HCT116 (cell line): ENCODE measurements at regions not wholly inside any gene's neighbourhood (a gene's known extent, or its start where the extent isn't known, plus 50 kb on each side); places are given as distances from the start of the nearest gene placed in this dataset.

Experiments
- ATAC-seq: fragments of 200-7000 bp; cut with Tn5 transposase; 2 replicates; pipeline ENCODE4 v1.9.1; 2020; ENCODE audit warnings: mild to moderate bottlenecking, moderate library complexity
- BruUV-seq: library from RNA; stranded (reverse); fragments of 400-500 nt; replicated peaks from 2 replicates; lab custom pipeline; 2021; lab: Mats Ljungman, UMichigan
- CTCF ChIA-PET: fragments of 300-600 bp; sonication (Branson Sonifier 250); formaldehyde crosslinking; loops from one replicate; lab custom pipeline; 2021; ENCODE audit warnings: antibody characterized with exemption; lab: Charles Lee
- POLR2A ChIA-PET: fragments of 300-600, 350-600 bp; sonication (Branson Sonifier 250); formaldehyde crosslinking; loops from one replicate; lab custom pipeline; 2021; ENCODE audit warnings: antibody characterized with exemption; lab: Charles Lee
- RAD21 ChIA-PET, 2 experiments: fragments of 300-600 bp; sonication (Branson Sonifier 250); formaldehyde crosslinking; loops; one replicate each; lab custom pipeline; 2023; ENCODE audit warnings: low total read pairs in 2 of 2; ENCODE audit not compliant: uncharacterized antibody in 2 of 2, unreplicated experiment in 2 of 2, low non-redundant PET in 1 of 2; lab: Charles Lee
- DNase-seq: peaks from one replicate; pipeline ENCODE4 v3.0.0-alpha.2; 2010; ENCODE audit warnings: low read depth, low spot score
- H2AFZ ChIP-seq: fragments of 200-600 bp; shearing (Covaris generic), sonication (generic); 2 replicates; pipeline ENCODE4 v1.6.1; 2017; ENCODE audit warnings: low read depth, mixed run types, mixed read lengths, antibody characterized with exemption, low read length; ENCODE audit not compliant: poor library complexity, severe bottlenecking
- H3K27ac ChIP-seq: 2 replicates; pipeline ENCODE4 v1.5.1; 2012; ENCODE audit warnings: low read depth, low read length
- H3K27me3 ChIP-seq: fragments of 200-600 bp; sonication (generic); 2 replicates; pipeline ENCODE4 v1.6.1; 2016; ENCODE audit warnings: mixed run types, low read length, mixed read lengths; ENCODE audit not compliant: insufficient read depth
- H3K36me3 ChIP-seq, 2 experiments: fragments of 200-500 bp in 1 of 2; fragments of 200-600 bp in 1 of 2; sonication (Bioruptor generic) in 1 of 2; sonication (generic) in 1 of 2; 2 replicates each; pipeline versions ENCODE4 v1.5.1 to v1.6.1; 2014 to 2016; ENCODE audit warnings: low read length in 2 of 2, inconsistent platforms in 1 of 2, mixed read lengths in 1 of 2, mixed run types in 1 of 2; ENCODE audit not compliant: insufficient read depth in 2 of 2, control insufficient read depth in 1 of 2
- H3K4me1 ChIP-seq, 2 experiments: fragments of 200-600 bp in 1 of 2; sonication (generic) in 1 of 2; 2 replicates each; pipeline versions ENCODE4 v1.5.1 to v1.6.1; 2012 to 2017; ENCODE audit warnings: low read length in 2 of 2, inconsistent platforms in 1 of 2, mild to moderate bottlenecking in 1 of 2, mixed read lengths in 1 of 2, mixed run types in 1 of 2, moderate library complexity in 1 of 2; ENCODE audit not compliant: insufficient read depth in 2 of 2, control insufficient read depth in 1 of 2
- H3K4me2 ChIP-seq: fragments of 200-600 bp; sonication (generic); 2 replicates; pipeline ENCODE4 v1.6.1; 2017; ENCODE audit warnings: mixed run types, low read length, mixed read lengths
- H3K4me3 ChIP-seq, 2 experiments: fragments of 200-600 bp in 1 of 2; sonication (generic) in 1 of 2; replicated peaks in 1 of 2; 2 replicates each; pipeline ENCODE4 v1.5.1; 2011 to 2016; ENCODE audit warnings: low read length in 2 of 2, control low read depth in 1 of 2, low read depth in 1 of 2, mild to moderate bottlenecking in 1 of 2, mixed read lengths in 1 of 2, mixed run types in 1 of 2
- H3K79me2 ChIP-seq: fragments of 200-600 bp; sonication (generic); 2 replicates; pipeline ENCODE4 v1.6.1; 2017; ENCODE audit warnings: mild to moderate bottlenecking, mixed run types, low read length, moderate library complexity, mixed read lengths; ENCODE audit not compliant: insufficient read depth
- H3K9ac ChIP-seq: fragments of 200-600 bp; sonication (generic); 2 replicates; pipeline ENCODE4 v1.6.1; 2016; ENCODE audit warnings: low read length, mixed read lengths
- H3K9me2 ChIP-seq: fragments of 200-600 bp; sonication (generic), shearing (Covaris generic); 2 replicates; pipeline ENCODE4 v1.6.1; 2017; ENCODE audit warnings: mixed run types, mild to moderate bottlenecking, moderate library complexity; ENCODE audit not compliant: insufficient read depth
- H3K9me3 ChIP-seq, 2 experiments: fragments of 200-500 bp in 1 of 2; fragments of 200-600 bp in 1 of 2; sonication (Bioruptor generic) in 1 of 2; sonication (generic) in 1 of 2; 2 replicates each; pipeline ENCODE4 v1.6.1; 2014 to 2017; ENCODE audit warnings: low read length in 2 of 2, mixed read lengths in 2 of 2, inconsistent platforms in 1 of 2, low read depth in 1 of 2, mild to moderate bottlenecking in 1 of 2, mixed run types in 1 of 2, moderate library complexity in 1 of 2; ENCODE audit not compliant: control insufficient read depth in 1 of 2, insufficient read depth in 1 of 2
- H4K20me1 ChIP-seq: fragments of 200-600 bp; sonication (generic), shearing (Covaris generic); 2 replicates; pipeline ENCODE4 v1.6.1; 2017; ENCODE audit warnings: mixed run types, mild to moderate bottlenecking, moderate library complexity; ENCODE audit not compliant: insufficient read depth
- CBX3 ChIP-seq: IDR thresholded peaks from 2 replicates; pipeline ENCODE4 v1.6.1; 2012; ENCODE audit warnings: low read depth
- CEBPB ChIP-seq: IDR thresholded peaks from 2 replicates; pipeline ENCODE4 v1.6.1; 2012; ENCODE audit warnings: low read depth
- EGR1 ChIP-seq: IDR thresholded peaks from 2 replicates; pipeline ENCODE4 v1.6.1; 2012; ENCODE audit warnings: low read depth
- ELF1 ChIP-seq: IDR thresholded peaks from 2 replicates; pipeline ENCODE4 v1.6.1; 2012; ENCODE audit warnings: low read depth, borderline replicate concordance
- EZH2 ChIP-seq: fragments of 200-600 bp; sonication (generic); IDR thresholded peaks from 2 replicates; pipeline ENCODE4 v1.6.1; 2017; ENCODE audit warnings: antibody characterized with exemption, mixed run types
- EZH2phosphoT487 ChIP-seq: fragments of 200-600 bp; IDR thresholded peaks from 2 replicates; pipeline ENCODE4 v1.6.1; 2018; ENCODE audit warnings: antibody characterized with exemption, borderline replicate concordance
- FOSL1 ChIP-seq: IDR thresholded peaks from 2 replicates; pipeline ENCODE4 v1.6.1; 2012; ENCODE audit warnings: low read depth
- POLR2A ChIP-seq: IDR thresholded peaks from 2 replicates; pipeline ENCODE4 v1.7.0; 2011; ENCODE audit warnings: borderline replicate concordance; ENCODE audit not compliant: insufficient read depth, insufficient read length; ENCODE audit errors: extremely low read depth
- RAD21 ChIP-seq: IDR thresholded peaks from 2 replicates; pipeline ENCODE4 v1.6.1; 2012; ENCODE audit warnings: low read depth, mild to moderate bottlenecking
- TCF7L2 ChIP-seq: IDR thresholded peaks from 2 replicates; pipeline ENCODE4 v1.7.0; 2011; ENCODE audit warnings: borderline replicate concordance, inconsistent platforms; ENCODE audit not compliant: insufficient read depth, insufficient read length; ENCODE audit errors: extremely low read depth
- ZFX ChIP-seq: fragments of 450-650 bp; IDR thresholded peaks from 2 replicates; pipeline ENCODE4 v1.6.1; 2017
- intact Hi-C: fragments of 100-400 bp; cut with micrococcal nuclease; formaldehyde crosslinking; loops from 2 replicates; pipeline ENCODE4 v1.10.0; 2022

GRCh38 chr1:56331207-56331891 is 248.0 kb downstream of the PLPP3 start:
- Histone ChIP-seq H3K4me2 (peak overlapping the region; percentile 8; the same call in 1 of the 2 replicates), H3K27ac (no peak overlapping the region), H3K4me1 (peaks cover 3 to 19% of the 10 kb centered on the region in 2 experiments; a peak in 2 of 4 replicates), H3K9me3 (no peaks in the 10 kb centered on the region), H2AFZ (no peak overlapping the region), H3K4me3 (no peak overlapping the region), H3K36me3 (no peaks in the 10 kb centered on the region), H4K20me1 (no peaks in the 10 kb centered on the region), H3K9me2 (no peaks in the 10 kb centered on the region), H3K79me2 (no peaks in the 10 kb centered on the region), H3K27me3 (no peaks in the 10 kb centered on the region), H3K9ac (no peak overlapping the region)
- TF ChIP-seq RAD21 (no peak), CBX3 (no peak), CEBPB (no peak), TCF7L2 (no peak), POLR2A (no peak)
- no TSS peak for BruUV-seq
- RAD21 ChIA-PET: no interaction called here
- intact Hi-C loops: no loop called here
- CTCF ChIA-PET: no interaction called here
- no peak for ATAC-seq
- POLR2A ChIA-PET: no interaction called here
- DNase-seq: no peak

- ChIA-PET RAD21 (no interaction called here), CTCF (no interaction called here), POLR2A (no interaction called here)
- Histone ChIP-seq H3K27ac (no peak overlapping the region), H3K79me2 (no peaks in the 10 kb centered on the region), H3K9ac (no peak overlapping the region), H3K4me3 (no peak overlapping the region), H3K4me2 (no peak overlapping the region), H3K9me3 (no peaks in the 10 kb centered on the region), H3K36me3 (no peaks in the 10 kb centered on the region), H3K4me1 (peaks cover 3 to 19% of the 10 kb centered on the region in 2 experiments; a peak in 2 of 4 replicates), H4K20me1 (no peaks in the 10 kb centered on the region), H2AFZ (no peak overlapping the region), H3K27me3 (no peaks in the 10 kb centered on the region), H3K9me2 (no peaks in the 10 kb centered on the region)
- BruUV-seq: no TSS peak
- TF ChIP-seq EZH2 (no peak), RAD21 (no peak), FOSL1 (0 out of 2 replicates have a peak, but pooled peaks have one; percentile 12), EGR1 (no peak), ELF1 (no peak), ZFX (no peak), EZH2phosphoT487 (no peak)
- DNase-seq (no peak), ATAC-seq (no peak)
- intact Hi-C loops: no loop called here
Measured at GRCh38 chr1:56330391-56331026, 248.9 kb downstream of the PLPP3 start.
